Mesenchymal stem cell (in vitro differentiated cells and primary cell): ENCODE measurements at regions not wholly inside any gene's neighbourhood (a gene's known extent, or its start where the extent isn't known, plus 50 kb on each side); places are given as distances from the start of the nearest gene placed in this dataset.

Experiments used
- DNase-seq: peaks from one replicate; pipeline ENCODE4 v3.0.0-alpha.2; 2013
- H2AFZ ChIP-seq: one replicate; pipeline ENCODE4 v1.6.1; 2013; ENCODE audit warnings: low read depth, mild to moderate bottlenecking, control low read depth, inconsistent platforms, low read length, moderate library complexity
- H2AK5ac ChIP-seq: 2 replicates; pipeline ENCODE4 v1.6.1; 2013; ENCODE audit warnings: low read length, moderate library complexity, mild to moderate bottlenecking, inconsistent platforms; ENCODE audit not compliant: severe bottlenecking
- H2BK120ac ChIP-seq: one replicate; pipeline ENCODE4 v1.6.1; 2013; ENCODE audit warnings: low read depth, mild to moderate bottlenecking, inconsistent platforms, low read length, moderate library complexity
- H2BK12ac ChIP-seq, 2 experiments: one replicate each; pipeline ENCODE4 v1.6.1; 2013; ENCODE audit warnings: inconsistent platforms in 2 of 2, low read length in 2 of 2, mild to moderate bottlenecking in 2 of 2, moderate library complexity in 2 of 2, control low read depth in 1 of 2
- H2BK15ac ChIP-seq: one replicate; pipeline ENCODE4 v1.6.1; 2013; ENCODE audit warnings: mild to moderate bottlenecking, low read depth, inconsistent platforms; ENCODE audit not compliant: poor library complexity, severe bottlenecking
- H2BK5ac ChIP-seq: 2 replicates; pipeline ENCODE4 v1.6.1; 2013; ENCODE audit warnings: low read depth, mild to moderate bottlenecking, low read length, control low read depth, inconsistent platforms; ENCODE audit not compliant: poor library complexity, severe bottlenecking
- H3K14ac ChIP-seq, 2 experiments: one replicate each; pipeline ENCODE4 v1.6.1; 2013; ENCODE audit warnings: inconsistent platforms in 2 of 2, low read length in 2 of 2, control low read depth in 1 of 2, mild to moderate bottlenecking in 1 of 2, moderate library complexity in 1 of 2
- H3K18ac ChIP-seq, 2 experiments: one replicate each; pipeline ENCODE4 v1.6.1; 2013; ENCODE audit warnings: inconsistent platforms in 2 of 2, low read length in 2 of 2, control low read depth in 1 of 2, low read depth in 1 of 2, mild to moderate bottlenecking in 1 of 2
- H3K23ac ChIP-seq, 2 experiments: one replicate each; pipeline ENCODE4 v1.6.1; 2013; ENCODE audit warnings: inconsistent platforms in 2 of 2, low read length in 2 of 2, mild to moderate bottlenecking in 2 of 2, moderate library complexity in 2 of 2, control low read depth in 1 of 2
- H3K27ac ChIP-seq: 2 replicates; pipeline ENCODE4 v1.5.1; 2013; ENCODE audit warnings: mild to moderate bottlenecking, moderate library complexity, low read length, control low read depth, inconsistent platforms; ENCODE audit not compliant: poor library complexity, severe bottlenecking
- H3K27me3 ChIP-seq, 2 experiments: 2 replicates each; pipeline versions ENCODE4 v1.6.1 to v1.7.0; 2013; ENCODE audit warnings: low read length in 2 of 2, mild to moderate bottlenecking in 2 of 2, moderate library complexity in 2 of 2, control low read depth in 1 of 2, inconsistent platforms in 1 of 2; ENCODE audit not compliant: control insufficient read depth in 1 of 2, insufficient read depth in 1 of 2
- H3K36me3 ChIP-seq, 2 experiments: 2 replicates each; pipeline versions ENCODE4 v1.6.1 to v1.7.0; 2013; ENCODE audit warnings: low read length in 2 of 2, control low read depth in 1 of 2, inconsistent platforms in 1 of 2, low read depth in 1 of 2, mild to moderate bottlenecking in 1 of 2; ENCODE audit not compliant: insufficient read depth in 2 of 2, control insufficient read depth in 1 of 2
- H3K4ac ChIP-seq, 2 experiments: one replicate each; pipeline ENCODE4 v1.6.1; 2013; ENCODE audit warnings: inconsistent platforms in 2 of 2, low read length in 2 of 2, mild to moderate bottlenecking in 2 of 2, moderate library complexity in 2 of 2, control low read depth in 1 of 2, low read depth in 1 of 2
- H3K4me1 ChIP-seq: 2 replicates; pipeline ENCODE4 v1.6.1; 2013; ENCODE audit warnings: low read depth, low read length, control low read depth; ENCODE audit not compliant: control insufficient read depth, insufficient read depth
- H3K4me2 ChIP-seq: 2 replicates; pipeline ENCODE4 v1.6.1; 2013; ENCODE audit warnings: low read length, mild to moderate bottlenecking, inconsistent platforms; ENCODE audit not compliant: poor library complexity, severe bottlenecking
- H3K4me3 ChIP-seq, 2 experiments: 2 replicates each; pipeline versions ENCODE4 v1.5.1 to v1.7.0; 2013; ENCODE audit warnings: low read length in 2 of 2, mild to moderate bottlenecking in 2 of 2, control low read depth in 1 of 2, low read depth in 1 of 2; ENCODE audit not compliant: insufficient read depth in 1 of 2
- H3K79me1 ChIP-seq: replicated peaks from 2 replicates; pipeline ENCODE4 v1.6.1; 2013; ENCODE audit warnings: mild to moderate bottlenecking, control low read depth, low read length, inconsistent platforms; ENCODE audit not compliant: poor library complexity, severe bottlenecking
- H3K9ac ChIP-seq: 2 replicates; pipeline ENCODE4 v1.7.0; 2013; ENCODE audit warnings: mild to moderate bottlenecking, low read length, moderate library complexity
- H3K9me3 ChIP-seq: 2 replicates; pipeline ENCODE4 v1.7.0; 2013; ENCODE audit warnings: mild to moderate bottlenecking, low read length; ENCODE audit not compliant: control insufficient read depth
- H4K8ac ChIP-seq: one replicate; pipeline ENCODE4 v1.6.1; 2013; ENCODE audit warnings: inconsistent platforms, mild to moderate bottlenecking, low read length, moderate library complexity
- H4K91ac ChIP-seq: one replicate; pipeline ENCODE4 v1.6.1; 2013; ENCODE audit warnings: mild to moderate bottlenecking, low read length, inconsistent platforms
- WGBS: methylation state at CpG from one replicate; pipeline ENCODE4 v1.1.7; 2013; ENCODE audit warnings: mixed read lengths; 5-methylcytosine and 5-hydroxymethylcytosine counted together

DNA sequence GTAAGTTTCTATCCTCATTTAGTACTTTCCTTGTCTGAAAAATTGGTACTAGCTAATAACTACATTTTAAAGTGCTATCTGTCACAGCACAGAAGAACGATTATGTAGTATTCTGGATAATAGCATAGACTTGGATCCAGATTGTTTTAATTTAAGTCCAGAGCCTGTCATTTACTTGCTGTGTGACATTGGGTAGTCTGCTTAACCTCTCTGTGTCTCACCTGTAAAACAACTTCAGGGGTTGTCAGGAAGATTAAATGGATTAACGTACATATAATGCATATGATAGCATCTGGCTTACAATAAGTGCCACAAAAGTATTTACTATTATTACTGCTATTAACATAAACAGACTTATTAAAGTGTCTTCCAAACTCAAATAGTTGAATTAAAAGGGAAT lies 1221.4 kb downstream of the GATA3 start:
- no peak for DNase-seq
- Histone ChIP-seq H3K23ac (no peak overlapping the region), H2BK15ac (no peak overlapping the region), H3K4me3 (no peak overlapping the region), H2AK5ac (no peak overlapping the region), H3K4me1 (no peaks in the 10 kb centered on the region), H4K8ac (no peak overlapping the region), H3K27ac (no peak overlapping the region), H2BK120ac (no peak overlapping the region), H3K36me3 (no peaks in the 10 kb centered on the region), H3K18ac (no peak overlapping the region), H2AFZ (no peak overlapping the region), H3K14ac (no peak overlapping the region), H2BK5ac (no peak overlapping the region), H3K9ac (no peak overlapping the region), H2BK12ac (no peak overlapping the region), H3K79me1 (no peaks in the 10 kb centered on the region), H4K91ac (no peak overlapping the region), H3K9me3 (no peaks in the 10 kb centered on the region), H3K27me3 (no peaks in the 10 kb centered on the region), H3K4ac (no peak overlapping the region), H3K4me2 (no peak overlapping the region)
- WGBS: 100% methylated on average over 1 of the region's 2 CpGs

DNA sequence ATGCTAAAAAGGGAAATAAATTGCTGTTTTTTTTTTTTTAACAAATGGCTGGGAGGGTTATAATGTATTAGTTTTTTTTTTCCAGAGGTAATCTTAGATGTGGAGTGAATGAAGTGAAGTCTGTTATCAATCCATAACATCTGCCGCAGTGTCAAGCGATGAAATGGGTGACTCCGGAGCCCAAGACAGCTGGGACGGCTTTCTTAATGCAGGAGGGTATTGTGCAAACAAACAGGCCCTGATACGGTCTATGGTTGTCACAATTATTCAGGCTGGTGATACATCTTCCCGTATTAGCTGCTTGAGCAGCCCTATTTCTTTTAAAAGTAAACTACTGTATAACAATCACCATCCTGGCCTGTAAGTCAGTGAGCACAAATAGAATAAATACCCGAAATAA lies 1231.2 kb downstream of the GATA3 start:
- Histone ChIP-seq H3K27me3 (no peaks in the 10 kb centered on the region), H3K4ac (no peak overlapping the region), H2AFZ (no peak overlapping the region), H2BK12ac (no peak overlapping the region), H4K91ac (no peak overlapping the region), H3K4me2 (no peak overlapping the region), H2AK5ac (no peak overlapping the region), H2BK5ac (no peak overlapping the region), H3K14ac (no peak overlapping the region), H2BK15ac (no peak overlapping the region), H4K8ac (no peak overlapping the region), H3K36me3 (no peaks in the 10 kb centered on the region), H3K9ac (no peak overlapping the region), H3K79me1 (no peaks in the 10 kb centered on the region), H3K4me1 (no peaks in the 10 kb centered on the region), H3K4me3 (no peak overlapping the region), H3K23ac (no peak overlapping the region), H3K18ac (no peak overlapping the region), H2BK120ac (no peak overlapping the region), H3K27ac (no peak overlapping the region), H3K9me3 (no peaks in the 10 kb centered on the region)
- no peak for DNase-seq
- WGBS: 93% methylated on average over 7 of the region's 7 CpGs

DNA sequence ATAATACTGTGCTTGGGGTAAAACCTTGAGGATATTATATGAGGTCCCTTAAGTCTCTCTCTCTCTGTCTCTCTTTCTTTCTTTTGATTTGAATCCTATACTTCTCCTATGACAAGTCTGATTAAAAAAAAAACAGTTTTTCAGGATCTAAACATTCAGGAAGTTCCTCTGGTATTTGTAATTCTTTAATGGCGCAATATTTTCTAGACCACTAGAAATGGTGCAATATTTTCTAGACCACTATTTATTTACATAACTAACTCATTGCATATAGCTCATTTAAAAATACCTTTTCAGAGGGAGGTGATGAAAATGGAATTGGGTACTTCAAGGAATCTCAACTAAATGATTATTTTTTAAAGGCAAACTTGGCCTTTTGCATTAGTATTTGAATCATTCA lies 1235.3 kb downstream of the GATA3 start:
- Histone ChIP-seq H3K4me1 (no peaks in the 10 kb centered on the region), H3K36me3 (no peaks in the 10 kb centered on the region), H3K4me3 (no peak overlapping the region), H3K27ac (no peak overlapping the region), H2BK15ac (no peak overlapping the region), H4K91ac (no peak overlapping the region), H3K23ac (no peak overlapping the region), H3K4ac (no peak overlapping the region), H4K8ac (no peak overlapping the region), H2BK12ac (no peak overlapping the region), H2AFZ (no peak overlapping the region), H2AK5ac (no peak overlapping the region), H3K9ac (no peak overlapping the region), H2BK120ac (no peak overlapping the region), H3K27me3 (no peaks in the 10 kb centered on the region), H3K79me1 (no peaks in the 10 kb centered on the region), H2BK5ac (no peak overlapping the region), H3K14ac (no peak overlapping the region), H3K4me2 (no peak overlapping the region), H3K18ac (no peak overlapping the region), H3K9me3 (no peaks in the 10 kb centered on the region)
- WGBS: no CpG with 5 or more reads among the region's 1 CpG
- DNase-seq: no peak

DNA sequence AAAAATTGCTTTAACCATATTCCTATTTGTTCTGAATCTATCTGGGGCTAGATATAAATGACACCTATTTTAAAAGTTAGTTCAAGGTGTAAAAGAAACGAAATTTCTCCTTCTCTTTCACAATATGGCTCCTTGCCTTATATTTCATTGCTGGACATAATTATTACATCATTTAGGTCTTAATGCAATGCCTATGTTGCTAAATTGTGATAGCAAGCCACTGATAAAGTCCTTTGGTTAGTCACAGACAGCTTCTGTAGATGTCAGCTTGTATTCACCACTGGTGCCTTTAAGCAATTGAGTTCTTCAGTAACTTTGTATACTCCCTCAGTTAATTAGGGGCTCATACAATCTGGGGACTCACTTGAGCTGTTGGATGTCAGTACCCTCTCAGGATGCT lies 1236.6 kb downstream of the GATA3 start:
- no peak overlapping the region for H3K4me2 ChIP-seq
- H3K14ac ChIP-seq: no peak overlapping the region
- no peak overlapping the region for H4K8ac ChIP-seq
- H3K36me3 ChIP-seq: no peaks in the 10 kb centered on the region
- H3K4me3 ChIP-seq: no peak overlapping the region
- no peak overlapping the region for H3K23ac ChIP-seq
- DNase-seq: no peak
- H3K18ac ChIP-seq: no peak overlapping the region
- H3K4me1 ChIP-seq: no peaks in the 10 kb centered on the region
- H3K27me3 ChIP-seq: no peaks in the 10 kb centered on the region
- H3K79me1 ChIP-seq: no peaks in the 10 kb centered on the region
- no peak overlapping the region for H2AK5ac ChIP-seq
- no peak overlapping the region for H4K91ac ChIP-seq
- no CpG with 5 or more reads among the region's 1 CpG for WGBS
- H2AFZ ChIP-seq: no peak overlapping the region
- no peak overlapping the region for H3K9ac ChIP-seq
- H3K27ac ChIP-seq: no peak overlapping the region
- no peak overlapping the region for H2BK120ac ChIP-seq
- H2BK12ac ChIP-seq: no peak overlapping the region
- H2BK5ac ChIP-seq: no peak overlapping the region
- no peak overlapping the region for H3K4ac ChIP-seq
- no peaks in the 10 kb centered on the region for H3K9me3 ChIP-seq
- no peak overlapping the region for H2BK15ac ChIP-seq
